Endothelial cell of umbilical vein (primary cell): ENCODE measurements at regions not wholly inside any gene's neighbourhood (a gene's known extent, or its start where the extent isn't known, plus 50 kb on each side); places are given as distances from the start of the nearest gene placed in this dataset.

ENCODE experiments used
- CTCF ChIP-seq, 2 donors: IDR thresholded peaks; 1 replicate in 1 of 2; 2 replicates in 1 of 2; pipeline ENCODE4 v1.5.1; 2011; ENCODE audit warnings: low read length in 2 of 2, mild to moderate bottlenecking in 2 of 2, moderate library complexity in 2 of 2, control low read depth in 1 of 2, inconsistent platforms in 1 of 2, low read depth in 1 of 2; ENCODE audit not compliant: insufficient read depth in 1 of 2; ENCODE audit errors: extremely low read depth in 1 of 2
- EZH2 ChIP-seq: IDR thresholded peaks from 2 replicates; pipeline ENCODE4 v1.6.1; 2012; ENCODE audit warnings: borderline replicate concordance, low read depth, mild to moderate bottlenecking, moderate library complexity, low read length, inconsistent platforms; ENCODE audit not compliant: severe bottlenecking
- POLR2A ChIP-seq: IDR thresholded peaks from 2 replicates; pipeline ENCODE4 v1.6.1; 2012; ENCODE audit warnings: low read depth, mild to moderate bottlenecking, control low read depth, low read length
- POLR2AphosphoS5 ChIP-seq: IDR thresholded peaks from 2 replicates; pipeline ENCODE4 v1.6.1; 2012; ENCODE audit warnings: low read depth, mild to moderate bottlenecking, control low read depth, low read length, moderate library complexity; ENCODE audit not compliant: insufficient read depth

DNA sequence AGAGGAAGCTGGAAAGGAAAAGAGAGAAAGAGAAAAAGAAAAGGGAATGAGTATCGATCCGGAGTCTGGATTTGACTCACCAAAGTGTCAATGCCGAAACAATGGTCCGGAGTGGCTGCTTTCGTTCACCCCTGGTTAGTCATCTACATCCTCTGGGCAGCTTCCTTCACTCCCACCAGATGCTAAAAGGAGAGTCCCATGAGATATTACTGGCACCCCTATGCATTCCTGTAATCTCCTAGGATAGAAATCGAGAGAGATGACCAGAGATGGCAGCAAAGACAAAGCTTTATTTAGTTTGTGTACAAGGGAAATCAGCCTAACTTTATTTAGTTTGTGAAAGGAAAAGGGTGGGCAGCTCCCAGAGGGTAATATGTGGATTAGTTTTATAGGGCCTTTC is 622.2 kb downstream of the ZPLD1 start:
- TF ChIP-seq EZH2 (no peak), CTCF (IDR thresholded peaks at IDR 0.05; ENCODE audit: extremely low read depth in 1 of 2, insufficient read depth in 1 of 2, low read depth in 1 of 2, low read length in 2 of 2) (no peak), POLR2AphosphoS5 (no peak), POLR2A (no peak)
